ENCODE measurements at regions not wholly inside any gene's neighbourhood (a gene's known extent, or its start where the extent isn't known, plus 50 kb on each side); places are given as distances from the start of the nearest gene placed in this dataset.

DNA sequence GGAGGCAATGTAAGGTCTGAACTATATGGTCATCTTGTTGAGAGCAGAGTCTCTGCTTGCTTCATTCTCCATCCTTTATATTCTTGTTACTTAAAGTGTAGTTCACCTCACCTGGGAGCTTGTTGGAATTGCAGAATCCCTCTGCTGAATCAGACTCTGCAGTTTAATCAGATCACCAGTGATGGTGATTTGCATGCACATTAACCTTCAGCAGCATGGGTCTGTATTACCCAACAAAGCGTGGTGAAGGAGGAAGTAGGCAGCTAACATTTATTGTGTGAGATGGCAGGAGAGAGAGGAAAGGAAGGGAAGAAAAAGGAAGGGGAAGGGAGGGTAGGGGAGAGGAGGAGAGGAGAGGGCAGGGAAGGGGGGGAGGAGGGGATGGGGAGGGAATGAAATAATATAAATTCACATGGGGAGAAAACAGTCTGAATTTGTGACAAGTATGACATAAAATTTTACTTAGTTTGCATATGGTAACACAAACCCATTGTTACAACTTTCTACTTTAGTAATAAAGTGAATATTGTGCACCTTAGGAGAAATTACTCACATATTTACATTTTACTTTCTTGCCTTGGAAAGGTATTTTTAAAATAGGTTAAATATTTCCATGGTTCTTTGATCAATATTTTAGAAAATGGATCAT, 740.7 kb downstream of the DHX35 start:
- TF ChIP-seq POLR2A (IDR thresholded peaks at IDR 0.05): no peak
- TF ChIP-seq POLR2AphosphoS5 (IDR thresholded peaks at IDR 0.05): no peak
- no peak for TF ChIP-seq CTCF (IDR thresholded peaks at IDR 0.05)

Data from sigmoid colon (tissue), 4 donors.